ENCODE measurements at regions not wholly inside any gene's neighbourhood (a gene's known extent, or its start where the extent isn't known, plus 50 kb on each side); places are given as distances from the start of the nearest gene placed in this dataset.

- TF ChIP-seq CTCF (IDR thresholded peaks at IDR 0.05) (no peak), POLR2A (IDR thresholded peaks at IDR 0.05) (no peak)
Observed at GRCh38 chr16:59356144-59356543, 622.0 kb upstream of the GOT2 start.

Data from uterus (tissue), 2 donors.